GM13976 (cell line): ENCODE measurements at regions not wholly inside any gene's neighbourhood (a gene's known extent, or its start where the extent isn't known, plus 50 kb on each side); places are given as distances from the start of the nearest gene placed in this dataset.

Experiments used
- DNase-seq: peaks from one replicate; pipeline ENCODE4 v3.0.0; 2012; ENCODE audit warnings: low spot score
- CTCF ChIP-seq: IDR thresholded peaks from 2 replicates; pipeline ENCODE4 v1.5.1; 2012; ENCODE audit warnings: borderline replicate concordance, mild to moderate bottlenecking; ENCODE audit not compliant: insufficient read depth; ENCODE audit errors: extremely low read depth, missing control alignments, control extremely low read depth
- in situ Hi-C: fragments of 300-500 bp; cut with MboI; formaldehyde crosslinking; loops from one replicate; pipeline ENCODE4 v1.12.0; 2022; ENCODE audit warnings: low sequenced_read_pairs, mixed read lengths, inconsistent platforms; ENCODE audit not compliant: unreplicated experiment

- DNase-seq: no peak
- in situ Hi-C loops: no loop called here
- TF ChIP-seq CTCF: no peak
Measured at GRCh38 chr2:220509096-220509757, 881.8 kb downstream of the SLC4A3 start.

- no peak for TF ChIP-seq CTCF
- DNase-seq: no peak
- in situ Hi-C loops: no loop called here
Measured at GRCh38 chr2:220509966-220510365, 882.5 kb downstream of the SLC4A3 start.

- no peak for TF ChIP-seq CTCF
- no peak for DNase-seq
- in situ Hi-C loops: no loop called here
Measured at GRCh38 chr2:220510668-220511067, 883.2 kb downstream of the SLC4A3 start.

GRCh38 chr2:220512419-220512818 lies 885.0 kb downstream of the SLC4A3 start:
- DNase-seq: no peak
- TF ChIP-seq CTCF: no peak
- in situ Hi-C loops: no loop called here

- in situ Hi-C loops: no loop called here
- no peak for DNase-seq
- no peak for TF ChIP-seq CTCF
Measured at GRCh38 chr2:220513573-220514288, 886.3 kb downstream of the SLC4A3 start.

- no peak for TF ChIP-seq CTCF
- in situ Hi-C loops: no loop called here
- no peak for DNase-seq
Measured at GRCh38 chr2:220521551-220521950, 894.1 kb downstream of the SLC4A3 start.

GRCh38 chr2:220528180-220528675 lies 900.8 kb downstream of the SLC4A3 start:
- DNase-seq: no peak
- no peak for TF ChIP-seq CTCF
- in situ Hi-C loops: no loop called here
